GM23338 (cell line): ENCODE measurements at regions not wholly inside any gene's neighbourhood (a gene's known extent, or its start where the extent isn't known, plus 50 kb on each side); places are given as distances from the start of the nearest gene placed in this dataset.

Experiments
- ATAC-seq: fragments of 200-7000 bp; cut with Tn5 transposase; 3 replicates; pipeline ENCODE4 v1.9.1; 2020
- DNase-seq: peaks from one replicate; pipeline ENCODE4 v3.0.0-alpha.2; 2015; ENCODE audit warnings: low spot score
- H2AFZ ChIP-seq: fragments of 200-600 bp; sonication (generic); 2 replicates; pipeline ENCODE4 v1.8.0; 2016; ENCODE audit warnings: antibody characterized with exemption, mild to moderate bottlenecking, moderate library complexity
- H3F3A ChIP-seq: fragments of 200-600 bp; sonication (generic); replicated peaks from 2 replicates; pipeline ENCODE4 v1.8.0; 2017; ENCODE audit warnings: antibody characterized with exemption, mixed run types, low read depth
- H3K27ac ChIP-seq: fragments of 200-600 bp; sonication (generic); 2 replicates; pipeline ENCODE4 v1.6.1; 2016; ENCODE audit warnings: low read depth
- H3K27me3 ChIP-seq: fragments of 200-600 bp; sonication (generic); 2 replicates; pipeline ENCODE4 v1.8.0; 2016; ENCODE audit warnings: mild to moderate bottlenecking, mixed run types, moderate library complexity; ENCODE audit not compliant: insufficient read depth
- H3K36me3 ChIP-seq: fragments of 200-600 bp; sonication (generic); 2 replicates; pipeline ENCODE4 v1.8.0; 2016; ENCODE audit warnings: mild to moderate bottlenecking; ENCODE audit not compliant: insufficient read depth
- H3K4me1 ChIP-seq: fragments of 200-600 bp; sonication (generic); 2 replicates; pipeline ENCODE4 v1.8.0; 2016; ENCODE audit warnings: mild to moderate bottlenecking, moderate library complexity; ENCODE audit not compliant: insufficient read depth
- H3K4me2 ChIP-seq: fragments of 200-600 bp; sonication (generic); 2 replicates; pipeline ENCODE4 v1.7.1; 2017; ENCODE audit warnings: mixed run types
- H3K4me3 ChIP-seq: fragments of 200-600 bp; sonication (generic); 2 replicates; pipeline ENCODE4 v1.6.1; 2016; ENCODE audit warnings: mixed run types
- H3K79me2 ChIP-seq: fragments of 200-600 bp; sonication (generic); replicated peaks from 2 replicates; pipeline ENCODE4 v1.8.0; 2017; ENCODE audit warnings: mild to moderate bottlenecking; ENCODE audit not compliant: insufficient read depth
- H3K9me2 ChIP-seq: fragments of 200-600 bp; sonication (generic); 2 replicates; pipeline ENCODE4 v1.8.0; 2017; ENCODE audit not compliant: insufficient read depth
- H4K20me1 ChIP-seq: fragments of 200-600 bp; sonication (generic); replicated peaks from 2 replicates; pipeline ENCODE4 v1.8.0; 2017; ENCODE audit warnings: mild to moderate bottlenecking; ENCODE audit not compliant: insufficient read depth
- H3K27ac Mint-ChIP-seq: 2 replicates; pipeline ENCODE4 v1.8.0; 2020; ENCODE audit warnings: inconsistent platforms, mild to moderate bottlenecking, moderate library complexity, mixed read lengths
- H3K27me3 Mint-ChIP-seq: 3 replicates; pipeline ENCODE4 v1.8.0; 2022; ENCODE audit warnings: low read depth, mild to moderate bottlenecking, moderate library complexity, mixed read lengths, inconsistent platforms; ENCODE audit not compliant: insufficient read depth, poor library complexity
- H3K36me3 Mint-ChIP-seq: 3 replicates; pipeline ENCODE4 v1.8.0; 2021; ENCODE audit warnings: low read depth, mild to moderate bottlenecking, inconsistent platforms, moderate library complexity, mixed read lengths
- H3K4me1 Mint-ChIP-seq: 3 replicates; pipeline ENCODE4 v1.8.0; 2020; ENCODE audit warnings: mild to moderate bottlenecking, inconsistent platforms, mixed read lengths
- H3K4me3 Mint-ChIP-seq: 3 replicates; pipeline ENCODE4 v1.8.0; 2021; ENCODE audit warnings: moderate library complexity, mild to moderate bottlenecking, inconsistent platforms, mixed read lengths
- H3K9me3 Mint-ChIP-seq: 3 replicates; pipeline ENCODE4 v1.8.0; 2020; ENCODE audit warnings: moderate library complexity, mild to moderate bottlenecking, inconsistent platforms, mixed read lengths
- CREB1 ChIP-seq: fragments of 250-450 bp; sonication (Bioruptor Pico); IDR thresholded peaks from 2 replicates; pipeline ENCODE4 v1.5.0; 2020; ENCODE audit warnings: low read depth, mild to moderate bottlenecking, moderate library complexity
- CTCF ChIP-seq, 2 experiments: fragments of 200-600 bp in 1 of 2; sonication (generic) in 1 of 2; conservative IDR thresholded peaks; 2 replicates each; pipeline versions ENCODE4 v1.5.1 to v1.6.1; 2016 to 2017; ENCODE audit warnings: antibody characterized with exemption in 2 of 2, low read depth in 2 of 2, mild to moderate bottlenecking in 2 of 2, moderate library complexity in 1 of 2
- ETS1 ChIP-seq: IDR thresholded peaks from 2 replicates; pipeline ENCODE4 v1.6.1; 2016; ENCODE audit warnings: antibody characterized with exemption
- EZH2phosphoT487 ChIP-seq: fragments of 200-600 bp; sonication (generic); IDR thresholded peaks from one replicate; pipeline ENCODE4 v1.8.1; 2018; ENCODE audit warnings: antibody characterized with exemption; ENCODE audit not compliant: unreplicated experiment
- POLR2AphosphoS5 ChIP-seq: IDR thresholded peaks from 2 replicates; pipeline ENCODE4 v1.6.1; 2016; ENCODE audit warnings: antibody characterized with exemption, low read depth
- REST ChIP-seq: IDR thresholded peaks from one replicate; pipeline ENCODE4 v1.6.1; 2018; ENCODE audit warnings: antibody characterized with exemption; ENCODE audit not compliant: unreplicated experiment
- ZNF114 ChIP-seq: fragments of 250-450 bp; sonication (Bioruptor Pico); IDR thresholded peaks from 2 replicates; pipeline ENCODE4 v1.5.0; 2020; ENCODE audit warnings: mild to moderate bottlenecking, moderate library complexity
- ZNF331 ChIP-seq: fragments of 250-450 bp; sonication (Bioruptor Pico); IDR thresholded peaks from 2 replicates; pipeline ENCODE4 v1.5.0; 2020; ENCODE audit warnings: low read depth, mild to moderate bottlenecking, moderate library complexity
- ZNF462 ChIP-seq: fragments of 250-450 bp; sonication (Bioruptor Pico); IDR thresholded peaks from 2 replicates; pipeline ENCODE4 v1.5.0; 2020; ENCODE audit warnings: mild to moderate bottlenecking, moderate library complexity

GRCh38 chr16:72228014-72228413, 56.1 kb upstream of the PMFBP1 start:
- no peak for TF ChIP-seq ETS1
- TF ChIP-seq ZNF462 (CRISPR knock-in tag): no peak
- TF ChIP-seq ZNF114 (CRISPR knock-in tag): no peak
- no peak for TF ChIP-seq ZNF331
- no peak for TF ChIP-seq CTCF (conservative IDR thresholded peaks at IDR 0.05; ENCODE audit: low read depth in 2 of 2)
- TF ChIP-seq CREB1 (CRISPR knock-in tag): no peak
- TF ChIP-seq POLR2AphosphoS5: no peak
- TF ChIP-seq EZH2phosphoT487: no peak
- no peak for TF ChIP-seq REST
- no peak overlapping the region for H3K27ac Mint-ChIP-seq
- H3K4me3 Mint-ChIP-seq: no peak overlapping the region
- Histone ChIP-seq H4K20me1 (no peaks in the 10 kb centered on the region), H3K9me2 (no peaks in the 10 kb centered on the region; the same call in 1 of the 2 replicates), H2AFZ (no peak overlapping the region), H3K4me3 (no peak overlapping the region), H3K79me2 (no peaks in the 10 kb centered on the region), H3K36me3 (no peaks in the 10 kb centered on the region), H3K4me2 (no peak overlapping the region), H3K4me1 (no peaks in the 10 kb centered on the region), H3K27ac (no peak overlapping the region), H3F3A (no peaks in the 10 kb centered on the region), H3K27me3 (no peaks in the 10 kb centered on the region)
- no peaks in the 10 kb centered on the region for H3K27me3 Mint-ChIP-seq
- ATAC-seq (peak; percentile 50; the same call in 2 of the 3 replicates), DNase-seq (peak; percentile 60)
- no peaks in the 10 kb centered on the region for H3K9me3 Mint-ChIP-seq
- H3K4me1 Mint-ChIP-seq: peaks cover 5% of the 10 kb centered on the region; the same call in 1 of the 3 replicates
- H3K36me3 Mint-ChIP-seq: no peaks in the 10 kb centered on the region
